HCT116 (cell line): ENCODE measurements at regions not wholly inside any gene's neighbourhood (a gene's known extent, or its start where the extent isn't known, plus 50 kb on each side); places are given as distances from the start of the nearest gene placed in this dataset.

Experiments
- ATAC-seq: fragments of 200-7000 bp; cut with Tn5 transposase; 2 replicates; pipeline ENCODE4 v1.9.1; 2020; ENCODE audit warnings: mild to moderate bottlenecking, moderate library complexity
- BruUV-seq: library from RNA; stranded (reverse); fragments of 400-500 nt; replicated peaks from 2 replicates; lab custom pipeline; 2021; lab: Mats Ljungman, UMichigan
- CTCF ChIA-PET: fragments of 300-600 bp; sonication (Branson Sonifier 250); formaldehyde crosslinking; loops from one replicate; lab custom pipeline; 2021; ENCODE audit warnings: antibody characterized with exemption; lab: Charles Lee
- POLR2A ChIA-PET: fragments of 300-600, 350-600 bp; sonication (Branson Sonifier 250); formaldehyde crosslinking; loops from one replicate; lab custom pipeline; 2021; ENCODE audit warnings: antibody characterized with exemption; lab: Charles Lee
- RAD21 ChIA-PET, 2 experiments: fragments of 300-600 bp; sonication (Branson Sonifier 250); formaldehyde crosslinking; loops; one replicate each; lab custom pipeline; 2023; ENCODE audit warnings: low total read pairs in 2 of 2; ENCODE audit not compliant: uncharacterized antibody in 2 of 2, unreplicated experiment in 2 of 2, low non-redundant PET in 1 of 2; lab: Charles Lee
- DNase-seq: peaks from one replicate; pipeline ENCODE4 v3.0.0-alpha.2; 2010; ENCODE audit warnings: low read depth, low spot score
- H2AFZ ChIP-seq: fragments of 200-600 bp; shearing (Covaris generic), sonication (generic); 2 replicates; pipeline ENCODE4 v1.6.1; 2017; ENCODE audit warnings: low read depth, mixed run types, mixed read lengths, antibody characterized with exemption, low read length; ENCODE audit not compliant: poor library complexity, severe bottlenecking
- H3K27ac ChIP-seq: 2 replicates; pipeline ENCODE4 v1.5.1; 2012; ENCODE audit warnings: low read depth, low read length
- H3K27me3 ChIP-seq: fragments of 200-600 bp; sonication (generic); 2 replicates; pipeline ENCODE4 v1.6.1; 2016; ENCODE audit warnings: mixed run types, low read length, mixed read lengths; ENCODE audit not compliant: insufficient read depth
- H3K36me3 ChIP-seq, 2 experiments: fragments of 200-500 bp in 1 of 2; fragments of 200-600 bp in 1 of 2; sonication (Bioruptor generic) in 1 of 2; sonication (generic) in 1 of 2; 2 replicates each; pipeline versions ENCODE4 v1.5.1 to v1.6.1; 2014 to 2016; ENCODE audit warnings: low read length in 2 of 2, inconsistent platforms in 1 of 2, mixed read lengths in 1 of 2, mixed run types in 1 of 2; ENCODE audit not compliant: insufficient read depth in 2 of 2, control insufficient read depth in 1 of 2
- H3K4me1 ChIP-seq, 2 experiments: fragments of 200-600 bp in 1 of 2; sonication (generic) in 1 of 2; 2 replicates each; pipeline versions ENCODE4 v1.5.1 to v1.6.1; 2012 to 2017; ENCODE audit warnings: low read length in 2 of 2, inconsistent platforms in 1 of 2, mild to moderate bottlenecking in 1 of 2, mixed read lengths in 1 of 2, mixed run types in 1 of 2, moderate library complexity in 1 of 2; ENCODE audit not compliant: insufficient read depth in 2 of 2, control insufficient read depth in 1 of 2
- H3K4me2 ChIP-seq: fragments of 200-600 bp; sonication (generic); 2 replicates; pipeline ENCODE4 v1.6.1; 2017; ENCODE audit warnings: mixed run types, low read length, mixed read lengths
- H3K4me3 ChIP-seq, 2 experiments: fragments of 200-600 bp in 1 of 2; sonication (generic) in 1 of 2; replicated peaks in 1 of 2; 2 replicates each; pipeline ENCODE4 v1.5.1; 2011 to 2016; ENCODE audit warnings: low read length in 2 of 2, control low read depth in 1 of 2, low read depth in 1 of 2, mild to moderate bottlenecking in 1 of 2, mixed read lengths in 1 of 2, mixed run types in 1 of 2
- H3K79me2 ChIP-seq: fragments of 200-600 bp; sonication (generic); 2 replicates; pipeline ENCODE4 v1.6.1; 2017; ENCODE audit warnings: mild to moderate bottlenecking, mixed run types, low read length, moderate library complexity, mixed read lengths; ENCODE audit not compliant: insufficient read depth
- H3K9ac ChIP-seq: fragments of 200-600 bp; sonication (generic); 2 replicates; pipeline ENCODE4 v1.6.1; 2016; ENCODE audit warnings: low read length, mixed read lengths
- H3K9me2 ChIP-seq: fragments of 200-600 bp; sonication (generic), shearing (Covaris generic); 2 replicates; pipeline ENCODE4 v1.6.1; 2017; ENCODE audit warnings: mixed run types, mild to moderate bottlenecking, moderate library complexity; ENCODE audit not compliant: insufficient read depth
- H3K9me3 ChIP-seq, 2 experiments: fragments of 200-500 bp in 1 of 2; fragments of 200-600 bp in 1 of 2; sonication (Bioruptor generic) in 1 of 2; sonication (generic) in 1 of 2; 2 replicates each; pipeline ENCODE4 v1.6.1; 2014 to 2017; ENCODE audit warnings: low read length in 2 of 2, mixed read lengths in 2 of 2, inconsistent platforms in 1 of 2, low read depth in 1 of 2, mild to moderate bottlenecking in 1 of 2, mixed run types in 1 of 2, moderate library complexity in 1 of 2; ENCODE audit not compliant: control insufficient read depth in 1 of 2, insufficient read depth in 1 of 2
- H4K20me1 ChIP-seq: fragments of 200-600 bp; sonication (generic), shearing (Covaris generic); 2 replicates; pipeline ENCODE4 v1.6.1; 2017; ENCODE audit warnings: mixed run types, mild to moderate bottlenecking, moderate library complexity; ENCODE audit not compliant: insufficient read depth
- CBX3 ChIP-seq: IDR thresholded peaks from 2 replicates; pipeline ENCODE4 v1.6.1; 2012; ENCODE audit warnings: low read depth
- CEBPB ChIP-seq: IDR thresholded peaks from 2 replicates; pipeline ENCODE4 v1.6.1; 2012; ENCODE audit warnings: low read depth
- CTCF ChIP-seq, 3 experiments: fragments of 200-600 bp in 1 of 3; sonication (generic) in 1 of 3; IDR thresholded peaks in 2 of 3; conservative IDR thresholded peaks in 1 of 3; 2 replicates each; pipeline ENCODE4 v1.5.1; 2012 to 2017; ENCODE audit warnings: low read depth in 2 of 3, low read length in 2 of 3, antibody characterized with exemption in 1 of 3, borderline replicate concordance in 1 of 3, control low read depth in 1 of 3, mild to moderate bottlenecking in 1 of 3, mixed read lengths in 1 of 3, mixed run types in 1 of 3, moderate library complexity in 1 of 3; ENCODE audit not compliant: insufficient read depth in 1 of 3
- EGR1 ChIP-seq: IDR thresholded peaks from 2 replicates; pipeline ENCODE4 v1.6.1; 2012; ENCODE audit warnings: low read depth
- ELF1 ChIP-seq: IDR thresholded peaks from 2 replicates; pipeline ENCODE4 v1.6.1; 2012; ENCODE audit warnings: low read depth, borderline replicate concordance
- EZH2 ChIP-seq: fragments of 200-600 bp; sonication (generic); IDR thresholded peaks from 2 replicates; pipeline ENCODE4 v1.6.1; 2017; ENCODE audit warnings: antibody characterized with exemption, mixed run types
- EZH2phosphoT487 ChIP-seq: fragments of 200-600 bp; IDR thresholded peaks from 2 replicates; pipeline ENCODE4 v1.6.1; 2018; ENCODE audit warnings: antibody characterized with exemption, borderline replicate concordance
- FOSL1 ChIP-seq: IDR thresholded peaks from 2 replicates; pipeline ENCODE4 v1.6.1; 2012; ENCODE audit warnings: low read depth
- JUND ChIP-seq: IDR thresholded peaks from 2 replicates; pipeline ENCODE4 v1.6.1; 2012
- POLR2A ChIP-seq: IDR thresholded peaks from 2 replicates; pipeline ENCODE4 v1.7.0; 2011; ENCODE audit warnings: borderline replicate concordance; ENCODE audit not compliant: insufficient read depth, insufficient read length; ENCODE audit errors: extremely low read depth
- SIN3A ChIP-seq: IDR thresholded peaks from 2 replicates; pipeline ENCODE4 v1.6.1; 2012; ENCODE audit warnings: low read depth
- SP1 ChIP-seq: IDR thresholded peaks from 2 replicates; pipeline ENCODE4 v1.6.1; 2012; ENCODE audit warnings: low read depth
- SRF ChIP-seq: IDR thresholded peaks from 2 replicates; pipeline ENCODE4 v1.6.1; 2012; ENCODE audit warnings: low read depth
- TCF7L2 ChIP-seq: IDR thresholded peaks from 2 replicates; pipeline ENCODE4 v1.7.0; 2011; ENCODE audit warnings: borderline replicate concordance, inconsistent platforms; ENCODE audit not compliant: insufficient read depth, insufficient read length; ENCODE audit errors: extremely low read depth
- YY1 ChIP-seq: IDR thresholded peaks from 2 replicates; pipeline ENCODE4 v1.6.1; 2011; ENCODE audit warnings: low read length, low read depth, moderate library complexity, mild to moderate bottlenecking; ENCODE audit not compliant: insufficient replicate concordance; ENCODE audit errors: extremely low read depth
- ZFX ChIP-seq: fragments of 450-650 bp; IDR thresholded peaks from 2 replicates; pipeline ENCODE4 v1.6.1; 2017
- ZNF274 ChIP-seq: fragments of 200-500 bp; sonication (Bioruptor generic); IDR thresholded peaks from 2 replicates; pipeline ENCODE4 v1.6.1; 2014; ENCODE audit warnings: mild to moderate bottlenecking, low read depth, low read length, inconsistent platforms
- intact Hi-C: fragments of 100-400 bp; cut with micrococcal nuclease; formaldehyde crosslinking; loops from 2 replicates; pipeline ENCODE4 v1.10.0; 2022
- TF ChIP-seq, protein P1 (sequence below): IDR thresholded peaks from 2 replicates; pipeline ENCODE4 v1.6.1; 2012; ENCODE audit warnings: low read depth
- TF ChIP-seq, protein P2 (sequence below): IDR thresholded peaks from 2 replicates; pipeline ENCODE4 v1.6.1; 2012

DNA sequence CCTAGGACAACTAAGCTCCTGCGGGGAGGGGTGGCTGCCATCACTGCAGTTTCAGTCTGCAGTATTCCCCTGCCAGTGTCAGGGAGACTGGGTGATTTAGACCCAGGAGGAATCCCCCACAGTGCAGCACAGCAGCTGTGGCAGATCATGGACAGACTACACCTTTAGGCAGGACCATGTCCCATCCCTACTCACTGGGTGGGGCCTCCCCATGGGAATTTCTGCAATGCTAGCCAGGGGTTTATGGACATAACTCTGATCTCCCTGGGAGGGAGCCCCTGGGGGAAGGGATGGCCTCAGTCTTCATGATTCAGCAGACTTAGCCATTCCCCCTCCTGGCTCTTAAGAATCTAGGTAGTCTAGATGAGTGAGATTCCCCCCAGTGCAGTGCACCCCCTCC is 130.1 kb upstream of the STAC start (continued):
- TF ChIP-seq ZNF274 (no peak), YY1 (no peak), FOSL1 (no peak), ELF1 (no peak)

DNA sequence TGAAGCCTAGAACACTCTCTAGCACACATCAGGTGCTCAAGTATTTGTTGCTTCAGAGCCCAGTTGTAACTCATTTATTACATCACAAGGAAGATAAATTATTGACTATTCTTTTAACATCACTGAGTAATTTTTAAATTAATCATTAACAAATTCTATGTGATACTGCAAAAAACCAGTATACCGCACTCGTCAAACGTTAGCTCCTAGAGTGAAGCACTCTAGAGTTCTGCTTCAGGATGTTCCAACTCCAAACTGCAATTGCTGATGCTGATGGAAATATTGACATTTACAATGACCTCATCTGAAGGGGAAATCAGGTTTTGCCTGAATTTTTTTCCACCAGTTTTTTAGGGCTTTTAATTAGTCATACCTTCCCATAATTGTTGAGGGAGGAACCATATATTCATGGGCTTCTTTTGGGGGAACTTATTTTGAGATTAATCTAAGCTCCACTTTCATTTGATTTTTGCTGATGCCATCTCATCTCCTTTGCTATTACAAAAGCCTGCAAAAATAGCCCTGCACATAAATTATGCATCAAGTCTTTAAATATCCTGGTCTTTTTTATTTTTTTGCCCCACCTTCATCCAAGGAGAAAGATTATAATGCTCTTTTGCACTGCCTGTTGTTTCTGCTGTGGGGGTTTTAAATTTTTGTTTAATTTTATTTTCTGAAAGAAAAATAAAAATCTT is 123.0 kb upstream of the STAC start:
- Histone ChIP-seq H3K4me2 (no peak overlapping the region), H3K27ac (no peak overlapping the region), H2AFZ (no peak overlapping the region), H3K36me3 (no peaks in the 10 kb centered on the region), H3K9me3 (no peaks in the 10 kb centered on the region), H3K9ac (no peak overlapping the region), H3K4me1 (no peaks in the 10 kb centered on the region), H4K20me1 (no peaks in the 10 kb centered on the region), H3K79me2 (no peaks in the 10 kb centered on the region), H3K9me2 (no peaks in the 10 kb centered on the region), H3K4me3 (no peak overlapping the region), H3K27me3 (no peaks in the 10 kb centered on the region)
- CTCF ChIA-PET, result no interaction called here
- BruUV-seq, result no TSS peak
- intact Hi-C loops, result no loop called here
- no peak for ATAC-seq
- TF ChIP-seq SRF (no peak), SP1 (no peak), EGR1 (no peak), EZH2 (no peak), FOSL1 (no peak), CEBPB (no peak), CTCF (IDR thresholded peaks at IDR 0.05 in 2 of 3, conservative IDR thresholded peaks at IDR 0.05 in 1 of 3; ENCODE audit: borderline replicate concordance in 1 of 3, insufficient read depth in 1 of 3, low read depth in 2 of 3, low read length in 2 of 3) (no peak), ELF1 (no peak), TCF7L2 (no peak), SIN3A (no peak), JUND (no peak), YY1 (no peak), CBX3 (no peak), ZFX (no peak), EZH2phosphoT487 (no peak), POLR2A (no peak)
- TF ChIP-seq, protein P1, sequence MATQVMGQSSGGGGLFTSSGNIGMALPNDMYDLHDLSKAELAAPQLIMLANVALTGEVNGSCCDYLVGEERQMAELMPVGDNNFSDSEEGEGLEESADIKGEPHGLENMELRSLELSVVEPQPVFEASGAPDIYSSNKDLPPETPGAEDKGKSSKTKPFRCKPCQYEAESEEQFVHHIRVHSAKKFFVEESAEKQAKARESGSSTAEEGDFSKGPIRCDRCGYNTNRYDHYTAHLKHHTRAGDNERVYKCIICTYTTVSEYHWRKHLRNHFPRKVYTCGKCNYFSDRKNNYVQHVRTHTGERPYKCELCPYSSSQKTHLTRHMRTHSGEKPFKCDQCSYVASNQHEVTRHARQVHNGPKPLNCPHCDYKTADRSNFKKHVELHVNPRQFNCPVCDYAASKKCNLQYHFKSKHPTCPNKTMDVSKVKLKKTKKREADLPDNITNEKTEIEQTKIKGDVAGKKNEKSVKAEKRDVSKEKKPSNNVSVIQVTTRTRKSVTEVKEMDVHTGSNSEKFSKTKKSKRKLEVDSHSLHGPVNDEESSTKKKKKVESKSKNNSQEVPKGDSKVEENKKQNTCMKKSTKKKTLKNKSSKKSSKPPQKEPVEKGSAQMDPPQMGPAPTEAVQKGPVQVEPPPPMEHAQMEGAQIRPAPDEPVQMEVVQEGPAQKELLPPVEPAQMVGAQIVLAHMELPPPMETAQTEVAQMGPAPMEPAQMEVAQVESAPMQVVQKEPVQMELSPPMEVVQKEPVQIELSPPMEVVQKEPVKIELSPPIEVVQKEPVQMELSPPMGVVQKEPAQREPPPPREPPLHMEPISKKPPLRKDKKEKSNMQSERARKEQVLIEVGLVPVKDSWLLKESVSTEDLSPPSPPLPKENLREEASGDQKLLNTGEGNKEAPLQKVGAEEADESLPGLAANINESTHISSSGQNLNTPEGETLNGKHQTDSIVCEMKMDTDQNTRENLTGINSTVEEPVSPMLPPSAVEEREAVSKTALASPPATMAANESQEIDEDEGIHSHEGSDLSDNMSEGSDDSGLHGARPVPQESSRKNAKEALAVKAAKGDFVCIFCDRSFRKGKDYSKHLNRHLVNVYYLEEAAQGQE, result no peak
- TF ChIP-seq, protein P2, sequence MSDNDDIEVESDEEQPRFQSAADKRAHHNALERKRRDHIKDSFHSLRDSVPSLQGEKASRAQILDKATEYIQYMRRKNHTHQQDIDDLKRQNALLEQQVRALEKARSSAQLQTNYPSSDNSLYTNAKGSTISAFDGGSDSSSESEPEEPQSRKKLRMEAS, result no peak
- POLR2A ChIA-PET, result no interaction called here
- no peak for DNase-seq
- RAD21 ChIA-PET, result no interaction called here
